ENCODE measurements at regions not wholly inside any gene's neighbourhood (a gene's known extent, or its start where the extent isn't known, plus 50 kb on each side); places are given as distances from the start of the nearest gene placed in this dataset.
"Not testable (repeated sequence)": the region's sequence is repeated elsewhere in the genome, so short reads cannot be mapped to it uniquely, and the experiment has no call there.

GRCh38 chr1:114250683-114251572, 97.3 kb upstream of the SYT6 start:
- TF ChIP-seq, protein P1, sequence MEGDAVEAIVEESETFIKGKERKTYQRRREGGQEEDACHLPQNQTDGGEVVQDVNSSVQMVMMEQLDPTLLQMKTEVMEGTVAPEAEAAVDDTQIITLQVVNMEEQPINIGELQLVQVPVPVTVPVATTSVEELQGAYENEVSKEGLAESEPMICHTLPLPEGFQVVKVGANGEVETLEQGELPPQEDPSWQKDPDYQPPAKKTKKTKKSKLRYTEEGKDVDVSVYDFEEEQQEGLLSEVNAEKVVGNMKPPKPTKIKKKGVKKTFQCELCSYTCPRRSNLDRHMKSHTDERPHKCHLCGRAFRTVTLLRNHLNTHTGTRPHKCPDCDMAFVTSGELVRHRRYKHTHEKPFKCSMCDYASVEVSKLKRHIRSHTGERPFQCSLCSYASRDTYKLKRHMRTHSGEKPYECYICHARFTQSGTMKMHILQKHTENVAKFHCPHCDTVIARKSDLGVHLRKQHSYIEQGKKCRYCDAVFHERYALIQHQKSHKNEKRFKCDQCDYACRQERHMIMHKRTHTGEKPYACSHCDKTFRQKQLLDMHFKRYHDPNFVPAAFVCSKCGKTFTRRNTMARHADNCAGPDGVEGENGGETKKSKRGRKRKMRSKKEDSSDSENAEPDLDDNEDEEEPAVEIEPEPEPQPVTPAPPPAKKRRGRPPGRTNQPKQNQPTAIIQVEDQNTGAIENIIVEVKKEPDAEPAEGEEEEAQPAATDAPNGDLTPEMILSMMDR (IDR thresholded peaks at IDR 0.05; ENCODE audit: low read length, missing control alignments): no peak
- DNase-seq (ENCODE audit: low read depth): no peak
- H3K4me3 ChIP-seq (replicated peaks; ENCODE audit: low read depth, low read length): no peak overlapping the region

DNA sequence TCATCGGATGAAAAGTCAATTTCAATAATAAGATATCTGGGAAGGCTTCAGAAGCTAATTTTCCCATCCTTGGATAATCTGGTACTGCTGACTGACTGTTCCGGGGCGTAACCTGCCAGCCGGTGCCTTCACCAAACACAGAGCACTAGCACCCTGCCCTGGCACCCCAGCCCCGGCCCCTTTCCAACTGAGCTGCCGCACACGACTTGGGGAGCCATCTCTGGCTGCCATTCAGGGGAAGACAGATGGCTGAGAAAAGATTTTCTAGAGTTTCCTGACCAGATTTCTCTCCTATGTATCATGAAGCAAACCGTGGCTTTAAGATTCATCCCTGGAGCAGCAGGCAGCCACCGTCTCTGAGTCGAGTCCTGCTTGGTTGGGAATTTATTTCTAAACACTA, 96.0 kb upstream of the SYT6 start:
- H3K4me3 ChIP-seq (replicated peaks; ENCODE audit: low read depth, low read length): no peak overlapping the region
- no peak for DNase-seq (ENCODE audit: low read depth)
- TF ChIP-seq, protein P1 (IDR thresholded peaks at IDR 0.05; ENCODE audit: low read length, missing control alignments): no peak

DNA sequence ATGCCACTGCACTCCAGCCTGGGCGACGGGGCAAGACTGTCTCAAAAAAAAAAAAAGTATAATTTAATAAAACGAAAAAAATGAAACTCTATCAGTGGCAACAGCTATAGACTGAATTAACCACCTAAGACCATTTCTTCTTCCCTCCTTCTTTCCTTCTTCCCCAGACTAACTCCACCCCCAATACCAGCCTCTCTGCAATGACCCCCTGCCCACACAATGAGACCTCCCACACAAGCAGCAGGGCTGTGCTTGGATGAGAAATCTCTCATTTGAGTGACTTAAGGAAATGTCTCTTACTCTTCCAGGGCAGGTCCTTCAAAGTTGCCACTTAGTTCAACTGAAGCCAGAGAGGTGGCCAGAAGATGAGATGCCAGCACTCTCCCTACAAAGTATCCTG, 94.5 kb upstream of the SYT6 start:
- no peak for DNase-seq (ENCODE audit: low read depth)

DNA sequence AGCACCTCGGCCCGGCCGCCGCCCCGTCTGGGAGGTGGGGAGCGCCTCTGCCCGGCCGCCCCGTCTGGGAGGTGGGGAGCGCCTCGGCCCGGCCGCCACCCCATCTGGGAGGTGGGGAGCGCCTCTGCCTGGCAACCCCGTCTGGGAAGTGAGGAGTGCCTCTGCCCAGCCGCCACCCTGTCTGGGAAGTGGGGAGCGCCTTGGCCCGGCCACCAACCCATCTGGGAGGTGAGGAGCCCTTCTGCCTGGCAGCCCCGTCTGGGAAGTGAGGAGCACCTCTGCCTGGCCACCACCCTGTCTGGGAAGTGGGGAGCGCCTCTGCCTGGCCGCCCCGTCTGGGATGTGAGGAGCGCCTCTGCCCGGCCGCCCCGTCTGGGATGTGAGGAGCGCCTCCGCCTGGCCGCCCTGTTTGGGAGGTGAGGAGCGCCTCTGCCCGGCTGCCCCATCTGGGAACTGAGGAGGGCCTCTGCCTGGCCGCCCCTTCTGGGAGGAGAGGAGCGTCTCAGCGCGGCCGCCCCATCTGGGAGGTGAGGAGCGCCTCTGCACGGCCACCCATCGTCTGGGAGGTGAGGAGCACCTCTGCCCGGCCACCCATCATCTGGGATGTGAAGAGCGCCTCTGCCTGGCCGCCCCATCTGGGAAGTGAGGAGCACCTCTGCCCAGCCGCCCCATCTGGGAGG, 89.0 kb upstream of the SYT6 start:
- not testable (repeated sequence) for H3K4me3 ChIP-seq (replicated peaks; ENCODE audit: low read depth, low read length); DNase-seq (ENCODE audit: low read depth)

More for the DNA sequence above, 94.5 kb upstream of the SYT6 start:
- TF ChIP-seq, protein P1 (IDR thresholded peaks at IDR 0.05; ENCODE audit: low read length, missing control alignments): no peak
- no peak overlapping the region for H3K4me3 ChIP-seq (replicated peaks; ENCODE audit: low read depth, low read length)

GRCh38 chr1:114238053-114238452, 84.4 kb upstream of the SYT6 start:
- DNase-seq (ENCODE audit: low read depth): no peak
- TF ChIP-seq, protein P1 (IDR thresholded peaks at IDR 0.05; ENCODE audit: low read length, missing control alignments): no peak
- H3K4me3 ChIP-seq (replicated peaks; ENCODE audit: low read depth, low read length): no peak overlapping the region

DNA sequence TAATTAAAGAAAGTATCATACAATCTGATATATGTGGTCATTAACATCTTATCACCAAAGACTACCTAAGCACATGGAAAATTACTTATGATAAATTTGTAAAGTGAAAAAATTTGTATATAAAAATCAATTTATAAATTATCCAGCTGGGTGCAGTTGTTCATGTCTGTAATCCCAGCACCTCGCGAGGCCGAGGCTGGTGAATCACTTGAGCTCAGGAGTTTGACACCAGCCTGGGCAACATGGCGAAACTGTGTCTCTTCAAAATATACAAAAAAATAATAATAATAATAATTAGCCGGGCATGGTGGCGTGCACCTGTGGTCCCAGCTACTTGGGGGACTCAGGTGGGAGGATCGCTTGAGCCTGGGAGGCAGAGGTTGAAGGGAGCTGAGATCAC, 82.8 kb upstream of the SYT6 start:
- TF ChIP-seq, protein P1 (IDR thresholded peaks at IDR 0.05; ENCODE audit: low read length, missing control alignments): no peak
- no peak overlapping the region for H3K4me3 ChIP-seq (replicated peaks; ENCODE audit: low read depth, low read length)
- no peak for DNase-seq (ENCODE audit: low read depth)

GRCh38 chr1:114235960-114236359, 82.3 kb upstream of the SYT6 start:
- H3K4me3 ChIP-seq (replicated peaks; ENCODE audit: low read depth, low read length): no peak overlapping the region
- TF ChIP-seq, protein P1 (IDR thresholded peaks at IDR 0.05; ENCODE audit: low read length, missing control alignments): no peak
- no peak for DNase-seq (ENCODE audit: low read depth)

Data from fibroblast of pulmonary artery (primary cell).